ENCODE measurements at regions not wholly inside any gene's neighbourhood (a gene's known extent, or its start where the extent isn't known, plus 50 kb on each side); places are given as distances from the start of the nearest gene placed in this dataset.

DNA sequence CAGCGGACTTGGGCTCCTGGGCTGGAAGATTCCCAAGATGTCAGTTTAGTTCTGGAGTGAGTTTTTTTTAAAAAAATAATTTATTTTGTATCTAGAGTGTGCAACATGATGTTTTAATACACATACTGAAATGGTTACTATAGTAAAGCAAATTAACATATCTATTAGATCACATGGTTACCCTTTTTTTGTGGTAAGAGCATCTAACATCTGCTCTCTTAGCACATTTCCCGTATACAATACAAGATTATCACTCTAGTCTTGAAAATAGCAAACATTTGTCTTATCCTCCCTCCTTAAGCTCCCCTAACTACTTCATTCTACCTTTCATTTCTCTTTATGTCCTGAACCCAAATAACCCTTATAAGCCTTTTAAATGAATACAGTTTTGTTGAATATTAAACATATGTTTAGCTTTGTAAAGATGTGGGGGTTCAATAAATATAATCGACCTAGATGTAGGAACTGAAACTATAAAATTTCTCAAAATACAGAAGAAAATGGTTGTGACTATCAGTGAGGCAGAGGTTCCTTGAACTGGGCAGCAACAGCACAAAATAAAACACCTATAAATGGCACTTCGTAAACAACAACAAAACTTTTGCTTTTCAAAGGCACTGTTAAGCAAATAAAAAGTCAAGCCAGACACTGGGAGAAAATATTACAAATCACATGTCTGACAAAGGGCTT, 466.6 kb downstream of the FGF9 start:
- DNase-seq, result no peak

DNA sequence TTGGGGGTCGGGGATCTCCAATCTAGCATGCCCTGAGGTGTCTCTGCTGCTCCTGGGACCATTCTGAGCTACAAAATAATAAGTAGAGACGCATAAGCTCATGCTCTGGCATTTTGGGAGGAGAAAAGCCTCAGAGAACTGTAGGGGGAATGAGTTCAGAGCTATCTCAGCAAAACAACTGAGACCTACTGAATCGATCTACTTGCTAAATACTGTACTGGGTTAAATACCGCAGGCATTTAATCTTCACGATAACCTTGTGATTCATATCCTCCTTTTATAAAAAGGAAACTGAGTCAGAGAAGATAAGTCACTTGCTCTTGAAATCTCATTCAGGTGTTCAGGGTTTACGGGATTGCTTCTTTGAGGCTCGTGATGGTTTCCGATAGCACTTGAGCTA, 468.1 kb downstream of the FGF9 start:
- no peak for DNase-seq

DNA sequence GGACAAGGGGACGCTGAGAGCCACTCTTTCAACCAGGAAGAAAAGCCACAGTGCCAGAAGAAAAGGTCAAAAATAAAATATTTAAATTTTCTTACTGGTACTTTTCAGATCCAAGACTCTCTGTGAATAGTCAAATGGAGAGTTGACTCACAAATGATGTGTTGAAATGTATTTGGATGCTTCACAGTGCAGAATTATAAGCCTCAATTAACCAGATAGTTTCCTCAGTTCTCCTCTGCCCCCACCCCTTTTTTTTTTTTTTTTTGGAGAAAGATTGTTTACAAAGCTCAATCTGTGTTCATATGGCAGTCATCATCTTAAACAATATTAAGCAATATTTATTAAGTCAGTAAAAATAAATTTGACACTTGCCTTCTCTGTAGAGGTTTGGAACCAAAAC, 470.8 kb downstream of the FGF9 start:
- DNase-seq, result no peak

DNA sequence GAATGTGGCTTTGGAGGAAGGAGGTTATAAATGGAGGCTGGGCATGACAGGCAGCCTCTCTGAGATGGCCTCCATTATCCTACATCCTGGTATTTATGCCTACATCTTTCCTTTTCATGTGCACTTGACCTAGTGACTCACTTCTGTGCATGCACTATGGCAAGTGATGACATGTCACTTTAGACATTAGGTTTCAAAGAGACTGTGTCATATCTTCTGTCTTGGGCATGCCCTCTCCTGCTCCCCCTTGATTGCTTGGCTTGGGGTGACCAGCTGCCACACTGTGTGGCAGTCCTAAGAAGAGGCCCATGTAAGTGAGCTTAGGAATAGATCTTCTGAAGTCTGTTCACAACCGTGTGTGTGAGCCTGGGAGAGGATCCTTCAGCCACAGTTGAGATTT, 472.8 kb downstream of the FGF9 start:
- no peak for DNase-seq

DNA sequence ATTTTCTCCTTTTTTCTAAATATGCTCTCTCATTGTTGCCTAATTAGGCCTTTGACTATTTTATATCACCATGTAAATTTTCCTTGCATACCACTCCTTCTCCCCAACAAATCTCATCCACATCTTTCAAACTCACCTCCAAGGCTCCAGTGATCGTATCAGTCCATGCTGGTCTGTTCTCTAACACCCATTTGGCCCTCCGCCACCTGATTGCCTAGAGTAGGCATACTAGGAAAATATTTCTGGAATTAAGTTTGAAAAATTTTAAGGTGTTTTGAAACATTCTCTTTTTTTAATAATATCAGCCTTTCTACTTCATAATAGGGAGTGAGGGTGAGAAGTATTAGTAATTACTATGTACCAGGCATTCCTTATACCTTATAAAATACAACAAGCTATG, 473.9 kb downstream of the FGF9 start:
- DNase-seq, result no peak

DNA sequence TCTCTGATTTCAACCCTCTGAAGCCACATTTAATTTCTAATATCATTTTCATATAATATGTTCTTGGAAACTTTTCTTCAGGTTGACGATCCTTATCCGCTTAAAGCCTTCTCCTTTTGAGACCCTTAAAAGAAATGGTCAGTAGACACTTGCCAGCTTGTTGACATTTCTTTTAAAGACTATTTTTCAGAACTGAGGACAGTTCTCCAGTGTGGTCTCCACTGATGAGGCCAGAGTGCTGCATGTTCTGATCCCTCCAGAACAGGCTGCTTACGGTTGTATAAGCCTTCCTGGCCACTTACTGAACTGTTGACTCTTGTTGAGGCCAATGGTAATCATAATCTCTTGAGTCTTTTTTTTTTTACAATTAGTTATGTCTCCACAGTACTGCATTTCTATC, 477.3 kb downstream of the FGF9 start:
- DNase-seq, result no peak

DNA sequence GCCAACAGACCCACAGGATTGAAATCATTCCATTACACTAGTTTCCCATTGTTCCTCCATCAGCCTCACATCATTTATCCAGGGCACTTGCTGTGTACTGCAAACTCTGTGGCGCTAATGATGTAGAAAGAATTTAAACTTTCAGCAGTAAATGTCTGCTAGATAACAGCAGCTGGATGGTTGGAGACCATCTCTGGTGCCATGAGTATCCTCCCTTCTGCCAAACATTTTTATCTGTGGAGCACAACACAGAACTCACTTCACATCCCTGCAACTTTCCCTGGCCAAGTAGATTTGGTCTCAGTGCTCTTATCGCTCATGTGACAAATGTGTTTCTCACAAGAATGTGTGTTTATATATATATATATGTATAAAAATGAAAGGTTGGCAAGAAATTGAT, 481.9 kb downstream of the FGF9 start:
- DNase-seq, result no peak

DNA sequence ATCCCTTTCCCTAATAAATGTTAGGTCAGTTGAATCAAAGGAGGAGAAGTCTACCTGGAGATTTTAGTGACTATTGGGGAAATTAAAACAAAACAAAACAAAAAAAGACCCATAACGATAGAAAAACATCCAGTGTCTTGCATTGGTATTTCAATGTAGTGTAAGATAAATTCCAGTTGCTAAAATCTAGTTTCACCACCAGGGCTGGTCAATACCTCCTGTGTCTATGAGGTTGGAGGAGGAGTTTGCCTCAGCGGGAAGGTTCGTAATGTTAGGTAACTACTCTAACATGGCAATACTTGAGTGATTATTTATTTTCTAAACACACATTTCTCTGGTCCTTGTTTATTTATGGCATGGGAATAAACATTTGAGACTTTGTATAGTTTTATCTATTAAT, 483.2 kb downstream of the FGF9 start:
- no peak for DNase-seq

DNA sequence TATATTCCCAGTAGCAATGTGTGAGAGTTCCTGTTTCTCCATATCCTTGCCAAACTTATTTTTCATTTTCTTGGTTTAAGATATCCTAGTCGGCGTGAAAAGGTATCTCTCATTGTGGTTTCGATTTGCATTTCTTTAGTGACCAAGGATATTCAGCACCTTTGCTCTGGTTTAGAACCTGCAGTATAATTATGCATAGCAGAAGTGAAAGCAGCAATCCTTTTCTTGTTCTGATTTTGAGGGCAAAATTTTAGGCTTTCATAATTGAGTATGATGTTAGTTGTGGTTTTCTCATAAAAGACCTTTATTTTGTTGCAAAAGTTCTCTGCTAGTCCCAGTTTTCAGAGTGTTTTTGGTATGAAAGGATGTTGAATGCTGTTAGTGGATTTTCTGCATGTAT, 491.0 kb downstream of the FGF9 start:
- no peak for DNase-seq

DNA sequence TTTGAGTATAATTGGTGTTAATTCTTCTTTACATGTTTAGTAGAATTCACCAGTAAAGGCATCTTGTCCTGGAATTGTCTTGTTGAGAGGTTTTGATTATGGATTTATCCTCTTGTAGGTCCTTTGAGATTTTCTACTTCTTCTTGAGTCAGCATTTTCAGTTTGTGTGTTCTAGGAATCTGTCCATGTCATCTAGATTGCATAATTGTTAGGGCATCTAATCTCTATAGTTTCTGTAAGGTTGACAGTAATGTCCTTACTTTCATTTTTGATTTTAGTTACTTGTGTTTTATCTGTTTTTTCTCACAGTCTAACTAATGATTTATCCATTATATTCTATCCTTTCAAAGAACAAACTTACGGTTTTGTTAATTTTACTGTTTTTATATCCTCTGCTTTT, 492.0 kb downstream of the FGF9 start:
- no peak for DNase-seq

DNA sequence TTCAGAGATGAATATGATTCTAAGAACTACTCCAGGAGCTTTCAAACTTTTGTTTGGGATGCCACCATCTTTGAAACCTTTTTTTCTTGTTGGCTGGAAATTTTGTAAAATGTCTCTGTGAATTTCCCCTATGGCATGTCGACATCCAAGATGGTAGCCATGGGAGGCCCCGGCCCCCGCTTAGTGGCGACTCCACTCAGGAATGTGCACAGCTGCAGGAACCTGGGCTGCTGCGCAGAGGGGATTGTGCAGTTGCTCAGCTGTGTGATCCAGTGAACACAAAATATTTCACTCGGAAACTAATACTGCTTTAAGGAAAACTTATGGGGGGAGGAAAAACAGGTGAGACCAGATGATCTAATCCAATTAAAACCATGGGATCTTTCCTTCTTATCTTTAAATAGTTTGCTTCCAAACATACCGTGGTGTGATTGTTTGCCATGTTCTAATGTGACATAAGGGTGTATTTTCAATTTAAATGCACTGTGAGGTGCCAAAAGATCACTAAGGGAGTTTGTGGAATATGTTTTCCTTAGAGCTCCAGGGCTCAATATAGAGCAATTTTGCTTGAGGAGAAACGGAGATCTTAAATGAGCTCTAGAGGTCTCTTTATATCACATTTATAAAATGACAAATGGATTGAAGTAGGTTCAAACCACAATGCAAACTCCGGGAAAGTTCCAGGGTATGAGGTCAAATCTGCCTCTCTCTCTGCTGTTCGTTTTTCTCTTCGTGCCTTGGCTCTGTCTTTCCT, 497.7 kb downstream of the FGF9 start:
- DNase-seq, result no peak

DNA sequence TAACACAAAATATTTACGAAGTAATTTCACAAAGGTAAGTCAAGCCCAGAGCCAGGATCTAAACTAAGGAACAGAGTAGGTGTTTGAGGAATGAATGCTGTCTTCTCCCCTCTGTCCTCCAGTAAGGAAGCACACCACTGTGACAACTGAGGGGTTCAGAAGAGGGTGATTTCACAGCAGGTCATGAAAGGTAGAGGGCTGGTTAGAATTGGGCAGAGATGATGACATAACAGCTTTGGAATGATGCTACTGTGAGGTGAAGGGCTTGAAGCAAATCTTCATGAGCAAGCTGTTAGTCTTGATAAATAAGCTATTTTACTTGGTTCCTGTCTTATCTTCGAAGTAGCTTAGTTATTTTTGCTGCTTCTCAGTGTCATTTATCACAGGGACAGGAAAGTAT, 498.6 kb downstream of the FGF9 start:
- DNase-seq, result no peak

DNA sequence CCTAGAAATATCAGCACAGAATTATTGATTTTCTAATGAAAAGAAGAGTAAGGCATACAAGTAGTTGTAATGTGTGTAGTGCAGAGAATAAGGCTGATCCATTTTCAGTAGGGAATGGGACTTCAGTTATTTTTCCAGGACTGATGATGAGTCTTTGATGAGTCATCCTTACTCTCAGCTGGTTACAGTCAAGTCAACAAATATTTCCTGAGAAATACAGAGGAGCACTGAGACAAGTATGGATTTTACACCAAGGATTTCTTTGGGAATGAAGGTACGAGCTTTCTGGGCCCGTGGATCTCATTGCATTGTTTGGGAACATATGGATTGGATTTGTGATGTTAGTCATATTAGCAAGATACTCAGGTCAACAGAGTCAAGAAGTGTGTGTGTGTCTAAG, 502.7 kb downstream of the FGF9 start:
- DNase-seq, result no peak

DNA sequence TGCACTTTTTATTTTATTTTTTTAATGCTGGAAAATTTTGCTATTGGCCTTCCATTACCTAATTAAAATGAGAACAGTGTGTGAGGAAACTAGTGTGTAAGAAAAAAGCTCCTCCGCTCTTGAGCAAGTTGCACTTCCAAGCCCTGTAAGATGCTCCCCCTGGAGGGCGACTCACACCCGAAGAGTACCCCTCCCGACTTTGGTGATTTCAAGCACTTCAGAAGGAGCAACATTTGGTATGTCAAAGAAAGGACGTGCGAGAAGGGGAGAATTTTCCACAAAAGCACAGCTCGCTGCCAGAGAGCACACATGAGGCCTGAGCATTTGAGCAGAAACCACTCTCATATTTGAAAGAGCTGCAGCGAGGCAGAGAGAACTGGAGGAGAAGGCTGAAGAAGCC, 504.4 kb downstream of the FGF9 start:
- no peak for DNase-seq

DNA sequence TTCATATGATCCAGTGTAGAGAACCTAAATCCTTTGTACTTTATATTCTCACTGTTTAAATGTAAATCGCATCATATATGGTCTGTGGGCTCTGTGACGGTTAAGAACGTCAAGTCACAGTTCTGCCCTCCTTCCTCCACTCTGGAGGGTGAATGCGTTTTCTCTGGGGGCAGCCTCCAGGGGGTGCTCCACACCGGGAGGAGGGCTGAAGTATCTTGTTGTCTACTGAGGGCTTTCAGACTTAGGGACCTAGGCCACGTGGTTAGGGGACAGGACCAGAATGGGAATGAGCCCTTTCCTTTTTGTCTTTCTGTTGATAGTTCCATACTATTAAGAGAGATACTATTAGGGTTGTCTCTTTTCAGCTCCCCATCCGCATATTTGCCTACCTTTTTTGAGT, 504.9 kb downstream of the FGF9 start:
- DNase-seq, result no peak

DNA sequence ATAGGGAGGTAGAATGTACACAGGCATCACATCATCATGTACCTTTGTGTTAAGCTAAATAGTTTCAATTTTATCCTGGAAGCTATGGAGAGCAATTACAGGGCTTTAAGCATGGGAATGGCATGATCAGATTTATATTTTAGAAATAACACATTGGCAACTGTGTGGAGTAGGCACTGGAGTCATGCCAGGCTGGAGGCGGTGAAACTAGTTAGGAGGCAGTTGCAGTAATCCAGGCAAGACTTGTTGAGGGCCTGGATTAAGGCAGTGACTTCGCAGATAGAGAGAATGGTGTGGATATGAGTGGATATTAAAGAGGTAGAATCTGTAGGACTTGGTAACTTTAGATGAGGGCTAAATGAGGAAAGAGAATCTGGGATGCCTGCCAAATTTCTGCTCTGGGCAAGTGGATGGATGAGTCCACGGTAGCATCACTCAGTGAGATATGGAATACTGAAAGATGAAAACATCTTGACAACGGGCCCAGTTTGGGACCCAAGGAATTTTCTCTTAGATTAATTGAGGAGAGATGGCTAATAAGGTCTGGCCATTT, 506.2 kb downstream of the FGF9 start:
- DNase-seq, result no peak

DNA sequence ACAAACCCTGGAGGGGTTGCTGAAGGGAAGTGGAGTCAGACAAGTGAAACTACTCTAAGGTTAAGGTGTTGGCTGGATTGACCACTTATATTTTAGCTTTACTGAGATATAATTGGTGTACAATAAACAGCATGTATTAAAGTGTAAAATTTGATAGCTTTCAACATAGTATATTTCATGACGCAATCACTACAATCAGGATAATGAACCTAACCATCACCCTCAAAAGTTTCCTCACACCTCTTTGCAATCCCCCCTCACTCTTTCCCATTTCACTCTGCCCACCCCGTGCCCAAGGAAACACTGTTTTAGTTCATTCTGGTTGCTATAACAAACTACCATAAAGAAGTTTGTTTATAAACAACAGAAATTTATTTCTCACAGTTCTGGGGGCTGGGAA, 508.0 kb downstream of the FGF9 start:
- no peak for DNase-seq

DNA sequence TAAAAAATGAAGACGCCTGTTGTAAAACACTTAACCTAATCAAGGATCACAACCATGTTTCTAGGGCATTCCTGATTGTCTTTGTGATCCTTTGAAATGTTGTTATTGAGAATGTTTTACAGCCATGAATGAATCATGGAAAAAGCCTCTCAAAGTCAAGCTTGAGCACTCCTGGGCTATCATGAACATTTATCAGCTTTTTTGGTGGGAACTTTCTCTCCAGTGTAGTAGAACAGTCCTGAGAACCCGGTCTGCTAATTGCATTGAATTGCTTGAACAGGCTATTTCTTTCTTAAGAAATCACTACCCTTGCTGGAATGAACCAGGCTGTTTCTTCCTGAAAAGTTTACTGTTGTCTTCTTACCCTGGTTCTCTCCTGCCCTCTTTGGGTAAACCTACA, 516.5 kb downstream of the FGF9 start:
- no peak for DNase-seq

DNA sequence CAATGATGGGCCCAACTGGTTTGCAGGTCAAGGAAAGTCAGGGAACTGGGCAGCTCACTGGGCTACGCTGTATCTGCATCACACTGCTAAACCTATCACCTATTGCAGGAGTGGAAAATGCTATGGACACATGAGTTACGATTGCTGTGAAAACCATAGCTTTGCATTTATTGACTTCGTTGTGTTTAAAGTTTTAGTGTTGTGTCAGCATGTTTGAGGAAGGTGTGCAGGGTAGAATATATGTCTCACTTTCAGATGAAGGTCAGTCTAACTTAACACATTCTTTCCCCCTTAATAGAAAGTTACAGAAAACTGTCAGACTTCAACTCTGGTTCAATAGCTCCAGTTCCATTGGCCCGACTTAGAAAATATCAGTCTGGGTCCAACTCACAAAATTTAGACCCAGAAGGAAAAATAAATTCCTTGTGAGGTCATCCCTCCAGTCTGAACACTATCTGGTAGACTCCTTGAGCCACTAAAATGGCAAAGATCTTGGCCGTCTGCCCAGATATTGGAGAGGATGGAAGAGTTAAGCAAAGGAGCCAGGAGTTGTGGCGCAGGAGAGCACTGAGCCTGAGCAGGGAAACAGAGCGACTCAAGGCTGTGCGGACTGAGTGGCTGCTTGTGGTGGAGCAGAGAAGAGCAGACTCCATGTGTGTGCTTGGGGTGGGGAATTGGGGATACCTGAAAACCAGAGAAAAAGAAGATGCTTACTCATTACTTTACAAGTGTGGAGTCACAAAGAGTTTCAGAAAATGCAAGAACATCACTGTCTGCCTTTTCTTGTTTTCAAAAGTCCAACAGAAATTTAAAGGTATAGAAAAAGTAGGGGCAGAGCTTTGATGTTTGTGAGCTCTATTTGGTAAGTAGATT, 518.5 kb downstream of the FGF9 start:
- DNase-seq, result no peak

DNA sequence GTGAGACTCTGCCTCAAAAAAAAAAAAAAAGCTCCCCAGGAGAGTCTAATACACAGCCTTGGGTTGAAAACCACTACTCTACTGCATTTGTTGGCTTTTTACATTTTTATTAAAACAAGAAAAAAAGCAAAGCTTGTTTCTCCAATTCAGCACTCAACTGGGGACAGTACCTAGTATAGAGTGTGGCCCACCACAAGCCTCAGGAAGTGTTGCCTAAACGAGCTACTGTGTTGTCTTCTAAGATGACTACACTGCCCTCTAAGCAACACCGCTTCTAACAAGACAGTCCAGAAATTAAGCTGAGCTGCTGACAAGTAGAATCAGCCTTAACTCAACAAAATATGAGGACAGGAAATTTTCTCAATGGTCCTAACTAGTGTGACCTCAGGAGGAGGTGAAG, 522.2 kb downstream of the FGF9 start:
- DNase-seq, result no peak

DNA sequence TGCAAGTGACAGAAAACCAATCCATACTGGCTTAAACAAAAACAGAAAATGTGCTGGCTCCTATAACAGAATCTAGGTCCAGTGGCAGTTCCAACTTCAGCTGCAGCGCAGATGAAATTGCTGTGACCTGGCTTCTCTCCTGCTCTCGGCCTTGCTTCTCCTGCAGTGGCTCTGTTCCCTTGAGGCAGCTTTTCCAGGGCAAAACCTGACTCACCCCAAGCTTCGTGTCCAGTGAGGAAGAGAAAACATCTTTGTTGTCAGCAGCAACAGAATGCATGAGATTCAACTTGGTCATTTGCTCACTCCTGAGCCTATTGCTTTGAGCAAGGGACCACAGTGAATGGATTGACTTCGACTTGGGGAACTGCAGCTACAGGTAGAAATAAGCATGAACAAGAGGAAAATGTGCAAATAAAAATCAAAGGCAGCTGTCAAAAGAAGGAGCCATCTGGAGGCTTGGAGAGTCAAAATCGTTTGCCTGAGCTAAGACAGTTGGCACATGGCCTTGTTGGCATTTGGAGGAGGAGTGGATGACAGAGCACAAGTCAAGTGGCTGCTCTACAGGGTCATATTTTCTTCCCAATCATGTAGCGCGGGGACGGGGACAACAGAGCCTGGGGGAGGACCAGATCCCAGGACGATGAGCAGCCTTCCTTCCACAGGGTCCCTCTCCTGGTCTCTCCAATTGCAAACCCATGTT, 523.4 kb downstream of the FGF9 start:
- no peak for DNase-seq

DNA sequence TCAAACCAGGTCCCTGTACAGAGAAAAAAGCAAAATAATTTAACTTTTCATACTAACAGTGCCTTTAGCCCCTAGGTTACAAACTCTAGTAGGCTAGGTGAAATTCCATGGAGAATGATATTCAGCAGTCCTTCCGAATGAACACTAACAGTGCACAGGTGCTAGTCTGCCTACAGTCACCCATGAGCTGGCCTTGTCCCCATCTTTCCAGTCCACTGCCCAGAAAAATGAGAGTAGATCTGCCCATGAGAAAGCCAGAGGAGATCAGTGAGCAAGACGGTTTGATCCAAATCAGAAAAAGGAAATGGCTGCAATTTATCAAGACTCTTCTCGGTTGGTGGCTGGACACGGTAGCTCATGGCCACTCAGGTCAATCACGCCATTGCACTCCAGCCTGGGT, 524.9 kb downstream of the FGF9 start:
- DNase-seq, result no peak

DNA sequence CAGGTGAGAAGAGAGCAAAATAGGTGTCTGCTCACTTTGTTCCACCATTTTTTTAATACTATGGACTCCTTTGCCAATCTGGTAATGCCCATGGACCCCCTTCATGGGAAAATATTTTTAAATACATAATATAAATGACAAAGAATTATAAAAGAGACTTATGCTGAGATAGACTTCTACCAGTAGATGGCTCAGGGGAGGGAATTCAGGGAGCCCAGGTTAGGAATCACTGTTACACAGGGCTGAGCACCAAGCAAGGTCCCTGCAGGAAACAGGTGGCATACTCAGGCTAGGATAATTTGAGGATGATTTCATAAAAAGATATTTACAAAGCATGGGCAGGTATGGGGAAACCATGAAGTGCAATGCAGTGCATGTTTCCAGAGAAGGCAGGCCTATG, 525.9 kb downstream of the FGF9 start:
- no peak for DNase-seq
